GM12878 (cell line): ENCODE measurements at regions not wholly inside any gene's neighbourhood (a gene's known extent, or its start where the extent isn't known, plus 50 kb on each side); places are given as distances from the start of the nearest gene placed in this dataset.

Experiments used
- ATAC-seq: fragments of 200-7000 bp; cut with Tn5 transposase; 3 replicates; pipeline ENCODE4 v1.9.1; 2020; ENCODE audit warnings: mild to moderate bottlenecking, moderate library complexity
- BruUV-seq: library from RNA; stranded (reverse); fragments of 400-500 nt; replicated peaks from 2 replicates; lab custom pipeline; 2021; lab: Mats Ljungman, UMichigan
- CTCF ChIA-PET: fragments of 300-600 bp; sonication (Branson Sonifier 250); formaldehyde crosslinking; extraction: SDS; loops from one replicate; lab custom pipeline; 2021; ENCODE audit warnings: inconsistent platforms; lab: Yijun Ruan, JAX
- POLR2A ChIA-PET: fragments of 350-600 bp; formaldehyde crosslinking; extraction: SDS; loops from one replicate; lab custom pipeline; 2021; ENCODE audit warnings: inconsistent platforms; lab: Charles Lee
- RAD21 ChIA-PET: fragments of 300-600 bp; sonication (Branson Sonifier 250); formaldehyde crosslinking; loops from one replicate; lab custom pipeline; 2023; ENCODE audit warnings: antibody characterized with exemption; ENCODE audit not compliant: unreplicated experiment; lab: Charles Lee
- SMC1A ChIA-PET: fragments of 300-600 bp; sonication (Branson Sonifier 250); formaldehyde crosslinking; loops from one replicate; lab custom pipeline; 2023; ENCODE audit not compliant: unreplicated experiment, uncharacterized antibody; lab: Charles Lee
- DNase-seq: peaks from one replicate; pipeline ENCODE4 v3.0.0-alpha.2; 2011; ENCODE audit warnings: low read depth, low spot score
- FAIRE-seq: peaks from 3 replicates; lab custom pipeline; 2011; peaks lifted over from hg19 to GRCh38; lab: Jason Lieb, UNC
- H2AFZ ChIP-seq: 2 replicates; pipeline ENCODE4 v1.6.0; 2011; ENCODE audit warnings: low read depth, low read length, control low read depth; ENCODE audit not compliant: control insufficient read depth
- H3K27ac ChIP-seq: 2 replicates; pipeline ENCODE4 v1.5.1; 2011; ENCODE audit warnings: control low read depth; ENCODE audit not compliant: control insufficient read depth, insufficient read depth
- H3K27me3 ChIP-seq, 2 experiments: replicated peaks in 1 of 2; 2 replicates each; pipeline versions ENCODE4 v1.6.0 to v1.6.1; 2011; ENCODE audit warnings: low read length in 1 of 2; ENCODE audit not compliant: control insufficient read depth in 2 of 2, insufficient read depth in 2 of 2
- H3K36me3 ChIP-seq, 2 experiments: 2 replicates each; pipeline ENCODE4 v1.5.1; 2011; ENCODE audit warnings: low read length in 1 of 2; ENCODE audit not compliant: control insufficient read depth in 2 of 2, insufficient read depth in 2 of 2
- H3K4me1 ChIP-seq: 2 replicates; pipeline ENCODE4 v1.6.1; 2011; ENCODE audit warnings: mild to moderate bottlenecking, low read length, moderate library complexity, mixed read lengths; ENCODE audit not compliant: control insufficient read depth, insufficient read depth
- H3K4me2 ChIP-seq: 2 replicates; pipeline ENCODE4 v1.6.0; 2011; ENCODE audit warnings: control low read depth; ENCODE audit not compliant: control insufficient read depth, insufficient read depth
- H3K4me3 ChIP-seq: fragments of 200-600 bp; sonication (generic); 2 replicates; pipeline ENCODE4 v1.5.1; 2016
- H3K79me2 ChIP-seq: 2 replicates; pipeline ENCODE4 v1.6.0; 2011; ENCODE audit warnings: low read length; ENCODE audit not compliant: control insufficient read depth, insufficient read depth
- H3K9ac ChIP-seq: 2 replicates; pipeline ENCODE4 v1.8.0; 2011; ENCODE audit warnings: low read length, control low read depth, mixed read lengths; ENCODE audit not compliant: control insufficient read depth, insufficient read depth
- H3K9me3 ChIP-seq: replicated peaks from 3 replicates; pipeline ENCODE4 v1.5.1; 2011; ENCODE audit warnings: mild to moderate bottlenecking, low read length; ENCODE audit not compliant: control insufficient read depth, insufficient read depth
- H4K20me1 ChIP-seq: 2 replicates; pipeline ENCODE4 v1.6.0; 2011; ENCODE audit not compliant: control insufficient read depth, insufficient read depth
- ATF7 ChIP-seq: fragments of 450-650 bp; IDR thresholded peaks from 2 replicates; pipeline ENCODE4 v1.6.1; 2016; ENCODE audit warnings: low read depth, mild to moderate bottlenecking
- HDGF ChIP-seq: fragments of 450-650 bp; IDR thresholded peaks from 2 replicates; pipeline ENCODE4 v1.6.1; 2016; ENCODE audit warnings: antibody characterized with exemption
- MEF2B ChIP-seq: fragments of 450-650 bp; IDR thresholded peaks from 2 replicates; pipeline ENCODE4 v1.6.1; 2018; ENCODE audit warnings: mild to moderate bottlenecking, moderate library complexity; ENCODE audit not compliant: partially characterized antibody, poor library complexity, severe bottlenecking
- NR2F1 ChIP-seq: fragments of 450-650 bp; conservative IDR thresholded peaks from 2 replicates; pipeline ENCODE4 v1.6.1; 2017; ENCODE audit warnings: mild to moderate bottlenecking
- TARDBP ChIP-seq: IDR thresholded peaks from 2 replicates; pipeline ENCODE4 v1.6.1; 2016; ENCODE audit warnings: borderline replicate concordance
- WGBS: methylation state at CpG from one replicate; pipeline ENCODE4 v1.1.6; 2016; ENCODE audit warnings: low lambda C conversion rate; ENCODE audit not compliant: insufficient replicate concordance, insufficient coverage; ENCODE audit errors: missing lambda C conversion rate; 5-methylcytosine and 5-hydroxymethylcytosine counted together
- in situ Hi-C: fragments of 300-500 bp; cut with MboI; formaldehyde crosslinking; loops from 9 replicates; pipeline ENCODE4 v1.14.3; 2018; ENCODE audit warnings: mixed read lengths
- intact Hi-C: fragments of 100-400 bp; cut with micrococcal nuclease; formaldehyde crosslinking; loops from one replicate; pipeline ENCODE4 v1.14.2; 2022; ENCODE audit not compliant: unreplicated experiment

DNA sequence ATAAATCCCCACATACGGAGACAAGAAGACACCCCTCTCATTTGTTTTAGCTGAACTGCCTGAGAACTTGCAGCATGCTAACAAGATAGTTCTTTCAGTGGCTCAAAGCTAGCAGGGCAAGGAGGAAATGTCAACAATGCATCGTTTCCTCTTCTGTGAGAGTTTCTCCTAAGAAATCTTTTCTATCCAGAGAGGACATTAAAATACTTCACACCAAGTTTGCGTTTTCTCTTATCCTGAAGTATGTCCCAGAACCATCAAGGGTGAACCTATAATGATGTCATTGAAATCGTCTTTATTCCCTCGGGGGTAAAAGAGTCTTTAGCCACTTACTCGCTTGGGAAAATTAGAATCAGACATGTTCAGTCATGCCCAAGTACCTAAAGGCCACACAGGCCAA, 541.7 kb upstream of the MDFIC2 start:
- H3K4me2 ChIP-seq, result no peak overlapping the region
- H3K36me3 ChIP-seq, result no peaks in the 10 kb centered on the region
- no peak overlapping the region for H2AFZ ChIP-seq
- ChIA-PET POLR2A (no interaction called here), CTCF (no interaction called here), RAD21 (no interaction called here), SMC1A (interaction anchor here (1.6 kb wide), 1 partner anchor 27 kb away, joined by 5 read pairs; no protein-coding TSS in a partner anchor)
- H3K4me3 ChIP-seq, result no peak overlapping the region
- WGBS, result 6% methylated on average over 6 of the region's 6 CpGs
- H3K27ac ChIP-seq, result no peak overlapping the region
- H4K20me1 ChIP-seq, result no peaks in the 10 kb centered on the region
- H3K4me1 ChIP-seq, result no peaks in the 10 kb centered on the region
- no TSS peak for BruUV-seq
- ATAC-seq (no peak), DNase-seq (no peak), FAIRE-seq (no peak)
- TF ChIP-seq NR2F1, result peak; percentile 49; the same call in 1 of the 2 replicates
- peak; percentile 26 for TF ChIP-seq MEF2B
- no peak for TF ChIP-seq HDGF
- peak; percentile 73 for TF ChIP-seq ATF7
- no peaks in the 10 kb centered on the region for H3K27me3 ChIP-seq
- H3K9me3 ChIP-seq, result no peaks in the 10 kb centered on the region
- H3K79me2 ChIP-seq, result no peaks in the 10 kb centered on the region
- H3K9ac ChIP-seq, result no peak overlapping the region
- in situ Hi-C loops (no loop called here), intact Hi-C loops (no loop called here)

- Histone ChIP-seq H3K4me2 (no peak overlapping the region), H3K27me3 (no peaks in the 10 kb centered on the region), H3K4me3 (no peak overlapping the region), H2AFZ (no peak overlapping the region), H3K9me3 (no peaks in the 10 kb centered on the region), H3K9ac (no peak overlapping the region), H4K20me1 (no peaks in the 10 kb centered on the region), H3K4me1 (no peaks in the 10 kb centered on the region), H3K27ac (no peak overlapping the region), H3K36me3 (no peaks in the 10 kb centered on the region), H3K79me2 (no peaks in the 10 kb centered on the region)
- in situ Hi-C loops, result no loop called here
- POLR2A ChIA-PET, result interaction anchor here (0.6 kb wide), 1 partner anchor 218 kb away, joined by 3 read pairs; no protein-coding TSS in a partner anchor
- BruUV-seq, result no TSS peak
- CTCF ChIA-PET, result interaction anchor here (0.9 kb wide), 1 partner anchor 13 kb away, joined by 3 read pairs; no protein-coding TSS in a partner anchor
- WGBS, result 18% methylated on average over 5 of the region's 5 CpGs
- RAD21 ChIA-PET, result no interaction called here
- TF ChIP-seq TARDBP, result no peak
- no peak for DNase-seq
- intact Hi-C loops, result no loop called here
- SMC1A ChIA-PET, result interaction anchor here (0.6 to 1.6 kb wide), 2 partner anchors 25 to 27 kb away, joined by 3 to 5 read pairs; no protein-coding TSS in a partner anchor
- ATAC-seq, result no peak
- FAIRE-seq, result no peak
Measured at GRCh38 chr3:70853161-70853944, 540.9 kb upstream of the MDFIC2 start.
